ENCODE measurements at regions not wholly inside any gene's neighbourhood (a gene's known extent, or its start where the extent isn't known, plus 50 kb on each side); places are given as distances from the start of the nearest gene placed in this dataset.

- TF ChIP-seq POLR2A (IDR thresholded peaks at IDR 0.05) (no peak), CTCF (IDR thresholded peaks at IDR 0.05) (no peak)
These were observed 84.8 kb downstream of the LSM3 start for GRCh38 chr3:14263317-14264005.

All from thyroid gland (tissue), 4 donors.